HepG2 (cell line): ENCODE measurements at regions not wholly inside any gene's neighbourhood (a gene's known extent, or its start where the extent isn't known, plus 50 kb on each side); places are given as distances from the start of the nearest gene placed in this dataset.

Experiments used
- ATAC-seq: fragments of 200-7000 bp; cut with Tn5 transposase; 3 replicates; pipeline ENCODE4 v1.9.1; 2020; ENCODE audit warnings: mild to moderate bottlenecking, moderate library complexity
- BruUV-seq: library from RNA; stranded (reverse); fragments of 400-500 nt; replicated peaks from 2 replicates; lab custom pipeline; 2021; lab: Mats Ljungman, UMichigan
- CTCF ChIA-PET: fragments of 300-600 bp; formaldehyde crosslinking; extraction: SDS; loops from one replicate; lab custom pipeline; 2021; ENCODE audit warnings: low total read pairs, inconsistent platforms, low intra/inter-chr PET ratio; lab: Yijun Ruan, JAX
- POLR2A ChIA-PET: fragments of 350-600 bp; sonication (Branson Sonifier 250); formaldehyde crosslinking; loops from one replicate; lab custom pipeline; 2020; ENCODE audit warnings: antibody characterized with exemption, inconsistent platforms; lab: Yijun Ruan, JAX
- DNase-seq: peaks from one replicate; pipeline ENCODE4 v3.0.0-alpha.2; 2015; ENCODE audit warnings: low spot score
- FAIRE-seq: peaks from 3 replicates; lab custom pipeline; 2011; peaks lifted over from hg19 to GRCh38; lab: Jason Lieb, UNC
- H2AFZ ChIP-seq: one replicate; pipeline ENCODE4 v1.6.1; 2011; ENCODE audit warnings: low read length, inconsistent platforms
- H3K27ac ChIP-seq: fragments of 300-600 bp; 3 replicates; pipeline ENCODE4 v1.8.0; 2011; ENCODE audit warnings: mixed run types, mild to moderate bottlenecking, mixed read lengths, low read length, inconsistent platforms; ENCODE audit not compliant: insufficient read depth; ENCODE audit errors: extremely low read length
- H3K27me3 ChIP-seq, 2 experiments: fragments of 200-600 bp in 1 of 2; 2 replicates in 1 of 2; 3 replicates in 1 of 2; pipeline versions ENCODE4 v1.6.0 to v1.8.0; 2011; ENCODE audit warnings: low read length in 2 of 2, mild to moderate bottlenecking in 2 of 2, moderate library complexity in 2 of 2, inconsistent platforms in 1 of 2; ENCODE audit not compliant: insufficient read depth in 2 of 2, control insufficient read depth in 1 of 2
- H3K36me3 ChIP-seq, 2 experiments: fragments of 200-600 bp in 1 of 2; replicated peaks in 1 of 2; 2 replicates in 1 of 2; 3 replicates in 1 of 2; pipeline versions ENCODE4 v1.5.1 to v1.8.0; 2011; ENCODE audit warnings: low read length in 2 of 2, inconsistent platforms in 1 of 2; ENCODE audit not compliant: insufficient read depth in 2 of 2, control insufficient read depth in 1 of 2
- H3K4me1 ChIP-seq: 2 replicates; pipeline ENCODE4 v1.5.1; 2012; ENCODE audit warnings: low read length, inconsistent platforms; ENCODE audit not compliant: insufficient read depth
- H3K4me2 ChIP-seq: 2 replicates; pipeline ENCODE4 v1.6.0; 2011; ENCODE audit warnings: low read depth, low read length, inconsistent platforms
- H3K4me3 ChIP-seq, 3 experiments: fragments of 200-600 bp in 1 of 3; sonication (generic), shearing (Covaris generic) in 1 of 3; replicated peaks in 1 of 3; 2 replicates each; pipeline ENCODE4 v1.5.1; 2011 to 2016; ENCODE audit warnings: low read length in 3 of 3, inconsistent platforms in 2 of 3, low read depth in 2 of 3, mild to moderate bottlenecking in 2 of 3, control low read depth in 1 of 3, mixed read lengths in 1 of 3; ENCODE audit not compliant: insufficient read depth in 1 of 3
- H3K79me2 ChIP-seq: one replicate; pipeline ENCODE4 v1.6.1; 2011; ENCODE audit warnings: low read length, inconsistent platforms; ENCODE audit not compliant: insufficient read depth
- H3K9ac ChIP-seq: 2 replicates; pipeline ENCODE4 v1.6.0; 2011; ENCODE audit warnings: mild to moderate bottlenecking, low read depth, low read length, inconsistent platforms; ENCODE audit not compliant: insufficient read depth
- H3K9me3 ChIP-seq: 2 replicates; pipeline ENCODE4 v1.5.1; 2012; ENCODE audit warnings: mild to moderate bottlenecking, low read length
- H4K20me1 ChIP-seq: 2 replicates; pipeline ENCODE4 v1.6.0; 2011; ENCODE audit warnings: inconsistent platforms, mild to moderate bottlenecking, low read length, moderate library complexity; ENCODE audit not compliant: insufficient read depth
- ATM ChIP-seq: fragments of 450-650 bp; IDR thresholded peaks from 2 replicates; pipeline ENCODE4 v1.7.1; 2017; ENCODE audit warnings: mild to moderate bottlenecking, borderline replicate concordance
- MXI1 ChIP-seq: IDR thresholded peaks from 3 replicates; pipeline ENCODE4 v1.6.1; 2012; ENCODE audit warnings: low read depth, low read length, inconsistent platforms, borderline replicate concordance
- RAD51 ChIP-seq: fragments of 450-650 bp; IDR thresholded peaks from 2 replicates; pipeline ENCODE4 v1.6.1; 2016; ENCODE audit warnings: borderline replicate concordance
- SMC3 ChIP-seq: IDR thresholded peaks from 2 replicates; pipeline ENCODE4 v1.6.1; 2011; ENCODE audit warnings: low read length, improper control_type of control experiment
- YEATS4 ChIP-seq: sonication (generic); formaldehyde crosslinking; IDR thresholded peaks from 2 replicates; pipeline ENCODE4 v1.4.0; 2020; ENCODE audit warnings: missing genetic modification reagents, borderline replicate concordance
- ZNF256 ChIP-seq: sonication (generic); formaldehyde crosslinking; conservative IDR thresholded peaks from 2 replicates; pipeline ENCODE4 v1.4.0; 2020; ENCODE audit warnings: missing genetic modification reagents
- ZNF337 ChIP-seq: sonication (generic); formaldehyde crosslinking; IDR thresholded peaks from 2 replicates; pipeline ENCODE4 v1.5.1; 2020; ENCODE audit warnings: missing genetic modification reagents, low read depth, mild to moderate bottlenecking, borderline replicate concordance
- ZNF724P ChIP-seq: sonication (generic); formaldehyde crosslinking; IDR thresholded peaks from 2 replicates; pipeline ENCODE4 v1.8.0; 2022; ENCODE audit warnings: missing genetic modification reagents, borderline replicate concordance
- ZNF800 ChIP-seq: sonication (generic); formaldehyde crosslinking; IDR thresholded peaks from 2 replicates; pipeline ENCODE4 v1.4.0; 2020; ENCODE audit warnings: missing genetic modification reagents
- ZSCAN25 ChIP-seq: sonication (generic); formaldehyde crosslinking; IDR thresholded peaks from 2 replicates; pipeline ENCODE4 v1.8.0; 2022; ENCODE audit warnings: mild to moderate bottlenecking, missing genetic modification reagents
- WGBS: methylation state at CpG from one replicate; pipeline ENCODE4 v1.1.6; 2017; ENCODE audit warnings: low lambda C conversion rate; 5-methylcytosine and 5-hydroxymethylcytosine counted together
- in situ Hi-C: cut with HindIII; loops from 2 replicates; pipeline ENCODE4 v1.10.0; 2017; ENCODE audit warnings: low pct_unique_long_range_greater_than_20kb; ENCODE audit not compliant: extremely low pct_ligation_motif_present
- intact Hi-C: fragments of 100-400 bp; cut with micrococcal nuclease; formaldehyde crosslinking; loops from one replicate; pipeline ENCODE4 v1.10.0; 2022; ENCODE audit not compliant: unreplicated experiment

GRCh38 chr13:106182404-106182803 lies 353.1 kb downstream of the EFNB2 start:
- intact Hi-C loops: no loop called here
- H3K9me3 ChIP-seq: peaks cover 10% of the 10 kb centered on the region; the same call in 1 of the 2 replicates
- TF ChIP-seq SMC3: no peak
- no peak for TF ChIP-seq ZNF256 (CRISPR knock-in tag)
- TF ChIP-seq ZNF724P (CRISPR knock-in tag): no peak
- no peak for TF ChIP-seq RAD51
- TF ChIP-seq ZNF800 (CRISPR knock-in tag): no peak
- TF ChIP-seq MXI1: no peak
- no peak for TF ChIP-seq ATM
- no peak for TF ChIP-seq YEATS4 (CRISPR knock-in tag)
- TF ChIP-seq ZNF337 (CRISPR knock-in tag): no peak
- no peak for TF ChIP-seq ZSCAN25 (CRISPR knock-in tag)
- TF ChIP-seq, all 625 proteins: peak for 0
- no peaks in the 10 kb centered on the region; a peak in 1 of 5 replicates for H3K27me3 ChIP-seq
- WGBS: 21% methylated on average over 6 of the region's 6 CpGs
- in situ Hi-C loops: no loop called here
- H3K9ac ChIP-seq: no peak overlapping the region
- ChIA-PET CTCF (no interaction called here), POLR2A (no interaction called here)
- ATAC-seq (no peak), FAIRE-seq (no peak), DNase-seq (no peak)
- no peak overlapping the region for H3K27ac ChIP-seq
- no peaks in the 10 kb centered on the region for H3K36me3 ChIP-seq
- H3K4me1 ChIP-seq: no peaks in the 10 kb centered on the region
- no peak overlapping the region for H3K4me3 ChIP-seq
- H3K79me2 ChIP-seq: no peaks in the 10 kb centered on the region
- no peak overlapping the region for H3K4me2 ChIP-seq
- no peaks in the 10 kb centered on the region for H4K20me1 ChIP-seq
- H2AFZ ChIP-seq: no peak overlapping the region
- BruUV-seq: no TSS peak
